ENCODE measurements at regions not wholly inside any gene's neighbourhood (a gene's known extent, or its start where the extent isn't known, plus 50 kb on each side); places are given as distances from the start of the nearest gene placed in this dataset.

DNA sequence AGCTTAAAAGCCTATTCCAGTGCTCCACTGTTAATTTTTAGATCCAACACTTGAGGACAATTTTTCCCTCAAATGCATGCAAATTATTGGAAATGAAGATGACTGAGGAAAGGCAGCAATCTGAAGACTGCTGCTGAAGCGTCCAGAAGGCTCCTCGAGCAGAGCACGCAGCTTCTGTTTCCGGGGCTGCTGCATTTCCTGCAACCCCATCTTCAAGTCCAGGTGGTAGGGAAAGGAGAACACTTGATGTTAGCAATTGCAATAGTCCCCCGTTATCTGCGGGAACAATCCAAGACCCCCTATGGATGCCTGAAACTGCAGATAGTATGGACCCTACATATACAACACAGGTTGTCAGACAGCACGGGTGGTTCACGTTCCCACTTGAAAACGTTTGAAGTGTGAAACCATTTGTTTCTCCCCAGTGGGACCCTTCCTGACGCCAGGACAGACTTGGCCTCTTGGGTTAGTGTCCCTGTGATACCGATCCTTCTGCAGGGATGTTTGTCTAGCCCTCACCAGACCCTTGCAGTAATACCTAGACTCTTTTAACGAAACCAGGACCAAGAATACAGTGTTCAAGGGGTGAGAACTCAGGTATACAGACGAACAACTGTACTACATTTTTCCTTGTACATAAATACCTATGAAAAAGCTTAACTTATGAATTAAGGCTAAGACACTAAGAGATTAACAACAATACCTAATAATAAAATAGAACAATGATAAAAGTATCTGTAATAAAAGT, 152.3 kb downstream of the HSD17B3 start (continued):
- TF ChIP-seq PHF8 (conservative IDR thresholded peaks at IDR 0.05; ENCODE audit: low read depth, low read length): no peak
- TF ChIP-seq ZNF274 (IDR thresholded peaks at IDR 0.05; ENCODE audit: borderline replicate concordance, extremely low read depth, low read length): no peak
- TF ChIP-seq POU5F1 (IDR thresholded peaks at IDR 0.05; ENCODE audit: low read depth, low read length): no peak
- TF ChIP-seq SIN3A (conservative IDR thresholded peaks at IDR 0.05 in 1 of 2, IDR thresholded peaks at IDR 0.05 in 1 of 2; ENCODE audit: low read depth in 1 of 2, low read length in 2 of 2): no peak
